Stimulated activated naive B cell treated with anti-CD40 and anti-IgM and Interleukin-4, amounts not matched to agents 10 μg/mL and 1 μg/mL and 100 μg/mL, for 72 hours (primary cell): ENCODE measurements at regions not wholly inside any gene's neighbourhood (a gene's known extent, or its start where the extent isn't known, plus 50 kb on each side); places are given as distances from the start of the nearest gene placed in this dataset.

Source experiments
- ATAC-seq, 2 donors: fragments of 150-1000 bp; cut with Tn5 transposase; replicated peaks; 2 replicates each; pipeline ENCODE4 v1.10.0; 2021; ENCODE audit warnings: moderate library complexity in 1 of 2
- DNase-seq: peaks from one replicate; pipeline ENCODE4 v3.0.0; 2021
- H3K27ac Mint-ChIP-seq: one replicate; pipeline ENCODE4 v1.8.0; 2022; ENCODE audit warnings: mild to moderate bottlenecking, mixed read lengths
- H3K27me3 Mint-ChIP-seq, 2 donors: one replicate each; pipeline ENCODE4 v1.8.0; 2022; ENCODE audit warnings: mixed read lengths in 2 of 2
- H3K36me3 Mint-ChIP-seq, 2 donors: one replicate each; pipeline ENCODE4 v1.8.0; 2022; ENCODE audit warnings: mixed read lengths in 2 of 2, mild to moderate bottlenecking in 1 of 2
- H3K4me1 Mint-ChIP-seq, 2 donors: one replicate each; pipeline ENCODE4 v1.8.0; 2022; ENCODE audit warnings: mixed read lengths in 2 of 2, mild to moderate bottlenecking in 1 of 2
- H3K4me3 Mint-ChIP-seq, 2 donors: one replicate each; pipeline ENCODE4 v1.8.0; 2022; ENCODE audit warnings: mild to moderate bottlenecking in 2 of 2, mixed read lengths in 2 of 2, moderate library complexity in 1 of 2
- H3K9me3 Mint-ChIP-seq, 2 donors: one replicate each; pipeline ENCODE4 v1.8.0; 2022; ENCODE audit warnings: mixed read lengths in 2 of 2, mild to moderate bottlenecking in 1 of 2

GRCh38 chr4:29151584-29151983 is 1568.6 kb upstream of the PCDH7 start:
- H3K27me3 Mint-ChIP-seq: no peaks in the 10 kb centered on the region
- peaks cover 3% of the 10 kb centered on the region in 2 donors for H3K9me3 Mint-ChIP-seq
- no peak overlapping the region for H3K27ac Mint-ChIP-seq
- H3K36me3 Mint-ChIP-seq: no peaks in the 10 kb centered on the region
- H3K4me1 Mint-ChIP-seq: no peaks in the 10 kb centered on the region
- H3K4me3 Mint-ChIP-seq: no peak overlapping the region
- DNase-seq (no peak), ATAC-seq (no peak)

DNA sequence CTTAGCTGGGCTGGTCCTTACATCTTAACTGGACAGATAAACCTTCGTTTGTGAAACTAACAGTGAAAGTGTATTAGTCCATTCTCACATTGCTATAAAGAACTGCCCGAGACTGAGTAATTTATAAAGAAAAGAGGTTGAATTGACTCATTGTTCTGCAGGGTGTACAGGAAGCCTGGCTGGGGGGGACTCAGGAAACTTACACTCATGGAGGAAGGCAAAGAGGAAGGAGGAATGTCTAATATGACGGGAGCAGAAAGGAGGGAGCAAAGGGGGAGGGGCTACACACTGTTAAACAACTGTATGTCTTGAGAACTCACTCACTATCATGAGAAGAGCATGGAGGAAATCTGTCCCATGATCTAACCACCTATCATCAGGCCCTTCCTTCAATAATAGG is 1566.5 kb upstream of the PCDH7 start:
- Mint-ChIP-seq H3K9me3 (peaks cover 3% of the 10 kb centered on the region in 2 donors), H3K36me3 (no peaks in the 10 kb centered on the region), H3K4me3 (no peak overlapping the region), H3K27ac (no peak overlapping the region), H3K27me3 (no peaks in the 10 kb centered on the region), H3K4me1 (no peaks in the 10 kb centered on the region)
- DNase-seq (no peak), ATAC-seq (no peak)

- DNase-seq: no peak
- Mint-ChIP-seq H3K27ac (no peak overlapping the region), H3K9me3 (peaks cover 0 to 2% of the 10 kb centered on the region in 2 donors), H3K4me1 (no peaks in the 10 kb centered on the region), H3K27me3 (no peaks in the 10 kb centered on the region), H3K36me3 (no peaks in the 10 kb centered on the region), H3K4me3 (no peak overlapping the region)
- no peak for ATAC-seq
Measured at GRCh38 chr4:29175291-29175690, 1544.9 kb upstream of the PCDH7 start.

DNA sequence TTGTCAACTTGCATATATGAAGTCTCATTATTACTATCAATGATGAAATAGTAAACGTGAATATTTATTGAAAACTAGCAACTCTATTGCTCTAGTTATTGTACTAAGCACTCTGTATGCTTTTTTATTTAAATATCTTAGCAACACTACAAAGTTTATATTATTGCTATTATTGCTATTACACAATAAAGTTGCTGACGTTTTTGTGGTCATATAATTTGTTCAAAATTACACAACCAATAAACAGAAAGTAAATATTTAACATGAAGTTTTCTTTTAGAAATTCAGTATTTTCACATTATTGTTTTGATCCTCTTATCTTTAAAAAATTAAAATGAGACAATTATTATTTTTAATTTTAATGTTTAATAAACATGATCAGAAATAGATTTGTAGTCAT is 1521.1 kb upstream of the PCDH7 start:
- no peaks in the 10 kb centered on the region for H3K36me3 Mint-ChIP-seq
- peaks cover 0 to 2% of the 10 kb centered on the region in 2 donors for H3K9me3 Mint-ChIP-seq
- no peak overlapping the region for H3K4me3 Mint-ChIP-seq
- H3K27ac Mint-ChIP-seq: no peak overlapping the region
- no peak for DNase-seq
- no peak for ATAC-seq
- H3K27me3 Mint-ChIP-seq: no peaks in the 10 kb centered on the region
- H3K4me1 Mint-ChIP-seq: no peaks in the 10 kb centered on the region

GRCh38 chr4:29199485-29199884 is 1520.7 kb upstream of the PCDH7 start:
- no peak overlapping the region for H3K27ac Mint-ChIP-seq
- peaks cover 0 to 2% of the 10 kb centered on the region in 2 donors for H3K9me3 Mint-ChIP-seq
- no peaks in the 10 kb centered on the region for H3K4me1 Mint-ChIP-seq
- no peak overlapping the region for H3K4me3 Mint-ChIP-seq
- H3K36me3 Mint-ChIP-seq: no peaks in the 10 kb centered on the region
- DNase-seq (no peak), ATAC-seq (no peak)
- H3K27me3 Mint-ChIP-seq: no peaks in the 10 kb centered on the region

- H3K4me3 Mint-ChIP-seq: no peak overlapping the region
- peaks cover 0 to 2% of the 10 kb centered on the region in 2 donors for H3K9me3 Mint-ChIP-seq
- DNase-seq: no peak
- no peak for ATAC-seq
- H3K27ac Mint-ChIP-seq: no peak overlapping the region
- H3K4me1 Mint-ChIP-seq: no peaks in the 10 kb centered on the region
- no peaks in the 10 kb centered on the region for H3K36me3 Mint-ChIP-seq
- H3K27me3 Mint-ChIP-seq: no peaks in the 10 kb centered on the region
Measured at GRCh38 chr4:29213020-29213419, 1507.1 kb upstream of the PCDH7 start.

GRCh38 chr4:29220761-29221160 is 1499.4 kb upstream of the PCDH7 start:
- H3K27me3 Mint-ChIP-seq: no peaks in the 10 kb centered on the region
- H3K36me3 Mint-ChIP-seq: no peaks in the 10 kb centered on the region
- peaks cover 0 to 2% of the 10 kb centered on the region in 2 donors for H3K9me3 Mint-ChIP-seq
- no peaks in the 10 kb centered on the region for H3K4me1 Mint-ChIP-seq
- no peak overlapping the region for H3K27ac Mint-ChIP-seq
- DNase-seq (no peak), ATAC-seq (no peak)
- H3K4me3 Mint-ChIP-seq: no peak overlapping the region

GRCh38 chr4:29224911-29225310 is 1495.3 kb upstream of the PCDH7 start:
- H3K36me3 Mint-ChIP-seq: no peaks in the 10 kb centered on the region
- H3K4me1 Mint-ChIP-seq: no peaks in the 10 kb centered on the region
- no peak overlapping the region for H3K4me3 Mint-ChIP-seq
- H3K27ac Mint-ChIP-seq: no peak overlapping the region
- DNase-seq (no peak), ATAC-seq (no peak)
- peaks cover 0 to 1% of the 10 kb centered on the region in 2 donors for H3K9me3 Mint-ChIP-seq
- no peaks in the 10 kb centered on the region for H3K27me3 Mint-ChIP-seq

GRCh38 chr4:29240641-29241040 is 1479.5 kb upstream of the PCDH7 start:
- H3K27me3 Mint-ChIP-seq: no peaks in the 10 kb centered on the region
- peaks cover 0 to 4% of the 10 kb centered on the region in 2 donors for H3K9me3 Mint-ChIP-seq
- ATAC-seq: no peak
- H3K36me3 Mint-ChIP-seq: no peaks in the 10 kb centered on the region
- no peak for DNase-seq
- H3K4me1 Mint-ChIP-seq: no peaks in the 10 kb centered on the region
- H3K4me3 Mint-ChIP-seq: no peak overlapping the region
- no peak overlapping the region for H3K27ac Mint-ChIP-seq

GRCh38 chr4:29243054-29243453 is 1477.1 kb upstream of the PCDH7 start:
- H3K27me3 Mint-ChIP-seq: no peaks in the 10 kb centered on the region
- no peaks in the 10 kb centered on the region for H3K36me3 Mint-ChIP-seq
- peaks cover 0 to 1% of the 10 kb centered on the region in 2 donors for H3K9me3 Mint-ChIP-seq
- H3K4me3 Mint-ChIP-seq: no peak overlapping the region
- ATAC-seq (no peak), DNase-seq (no peak)
- H3K27ac Mint-ChIP-seq: no peak overlapping the region
- H3K4me1 Mint-ChIP-seq: no peaks in the 10 kb centered on the region

- no peaks in the 10 kb centered on the region for H3K4me1 Mint-ChIP-seq
- peaks cover 0 to 3% of the 10 kb centered on the region in 2 donors for H3K9me3 Mint-ChIP-seq
- no peak for ATAC-seq
- no peak overlapping the region for H3K4me3 Mint-ChIP-seq
- no peak for DNase-seq
- H3K27ac Mint-ChIP-seq: no peak overlapping the region
- no peaks in the 10 kb centered on the region for H3K27me3 Mint-ChIP-seq
- no peaks in the 10 kb centered on the region for H3K36me3 Mint-ChIP-seq
Measured at GRCh38 chr4:29243851-29244250, 1476.3 kb upstream of the PCDH7 start.

- H3K4me1 Mint-ChIP-seq: no peaks in the 10 kb centered on the region
- H3K27ac Mint-ChIP-seq: no peak overlapping the region
- DNase-seq: no peak
- H3K27me3 Mint-ChIP-seq: no peaks in the 10 kb centered on the region
- ATAC-seq: no peak
- H3K36me3 Mint-ChIP-seq: no peaks in the 10 kb centered on the region
- peaks cover 7 to 9% of the 10 kb centered on the region in 2 donors for H3K9me3 Mint-ChIP-seq
- H3K4me3 Mint-ChIP-seq: no peak overlapping the region
Measured at GRCh38 chr4:29259556-29259955, 1460.6 kb upstream of the PCDH7 start.

GRCh38 chr4:29262986-29263385 is 1457.2 kb upstream of the PCDH7 start:
- no peak for DNase-seq
- Mint-ChIP-seq H3K36me3 (no peaks in the 10 kb centered on the region), H3K4me1 (no peaks in the 10 kb centered on the region), H3K27me3 (no peaks in the 10 kb centered on the region), H3K4me3 (no peak overlapping the region), H3K27ac (no peak overlapping the region), H3K9me3 (peaks cover 6 to 8% of the 10 kb centered on the region in 2 donors)
- ATAC-seq: no peak

GRCh38 chr4:29276150-29276549 is 1444.0 kb upstream of the PCDH7 start:
- no peak for DNase-seq
- H3K9me3 Mint-ChIP-seq: peaks cover 3 to 4% of the 10 kb centered on the region in 2 donors
- H3K27me3 Mint-ChIP-seq: no peaks in the 10 kb centered on the region
- H3K4me1 Mint-ChIP-seq: no peaks in the 10 kb centered on the region
- no peak overlapping the region for H3K27ac Mint-ChIP-seq
- ATAC-seq: no peak
- no peaks in the 10 kb centered on the region for H3K36me3 Mint-ChIP-seq
- no peak overlapping the region for H3K4me3 Mint-ChIP-seq

GRCh38 chr4:29277381-29277780 is 1442.8 kb upstream of the PCDH7 start:
- H3K4me1 Mint-ChIP-seq: no peaks in the 10 kb centered on the region
- H3K9me3 Mint-ChIP-seq: peaks cover 2 to 4% of the 10 kb centered on the region in 2 donors
- H3K27me3 Mint-ChIP-seq: no peaks in the 10 kb centered on the region
- no peak overlapping the region for H3K4me3 Mint-ChIP-seq
- ATAC-seq: no peak
- no peak for DNase-seq
- no peaks in the 10 kb centered on the region for H3K36me3 Mint-ChIP-seq
- no peak overlapping the region for H3K27ac Mint-ChIP-seq

DNA sequence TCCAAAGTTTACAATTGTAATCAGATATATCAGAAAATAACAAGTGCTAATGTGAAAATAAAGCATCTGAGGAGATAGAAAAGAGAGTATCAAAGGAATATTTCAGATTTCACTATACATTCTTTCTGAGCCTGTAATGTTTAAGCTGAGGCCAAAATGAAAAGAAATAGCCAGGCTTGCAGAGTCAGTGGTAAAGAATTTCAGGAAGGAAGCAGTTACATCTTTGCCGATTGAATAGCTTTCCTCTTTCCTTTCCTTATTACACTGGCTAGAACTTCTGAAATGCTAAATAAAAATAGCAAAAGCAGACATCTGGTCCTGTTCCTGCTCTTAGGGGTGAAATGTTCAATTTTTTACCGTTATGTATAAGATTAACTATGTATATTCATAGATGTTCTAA is 1441.6 kb upstream of the PCDH7 start:
- Mint-ChIP-seq H3K36me3 (no peaks in the 10 kb centered on the region), H3K4me1 (no peaks in the 10 kb centered on the region), H3K9me3 (peaks cover 2 to 4% of the 10 kb centered on the region in 2 donors), H3K27me3 (no peaks in the 10 kb centered on the region), H3K27ac (no peak overlapping the region), H3K4me3 (no peak overlapping the region)
- no peak for DNase-seq
- ATAC-seq: no peak
